Neuronal stem cell (in vitro differentiated cells): ENCODE measurements at regions not wholly inside any gene's neighbourhood (a gene's known extent, or its start where the extent isn't known, plus 50 kb on each side); places are given as distances from the start of the nearest gene placed in this dataset.

Source experiments
- DNase-seq: peaks from one replicate; pipeline ENCODE4 v3.0.0-alpha.2; 2013; ENCODE audit warnings: low spot score
- H2AFZ ChIP-seq: one replicate; pipeline ENCODE4 v1.6.1; 2013; ENCODE audit warnings: mild to moderate bottlenecking, low read length, inconsistent platforms
- H2AK5ac ChIP-seq: 2 replicates; pipeline ENCODE4 v1.6.1; 2013; ENCODE audit warnings: low read depth, mild to moderate bottlenecking, inconsistent platforms, low read length, moderate library complexity, mixed read lengths
- H2BK120ac ChIP-seq: 2 replicates; pipeline ENCODE4 v1.6.1; 2013; ENCODE audit warnings: low read depth, mild to moderate bottlenecking, inconsistent platforms, low read length, moderate library complexity, mixed read lengths
- H2BK12ac ChIP-seq: one replicate; pipeline ENCODE4 v1.6.1; 2013; ENCODE audit warnings: low read length, inconsistent platforms
- H2BK15ac ChIP-seq: 2 replicates; pipeline ENCODE4 v1.6.1; 2013; ENCODE audit warnings: mild to moderate bottlenecking, low read length, inconsistent platforms, mixed read lengths
- H2BK5ac ChIP-seq: one replicate; pipeline ENCODE4 v1.6.1; 2013; ENCODE audit warnings: inconsistent platforms, mild to moderate bottlenecking, low read length, moderate library complexity
- H3K14ac ChIP-seq: one replicate; pipeline ENCODE4 v1.6.1; 2013; ENCODE audit warnings: low read length, inconsistent platforms
- H3K18ac ChIP-seq: 2 replicates; pipeline ENCODE4 v1.6.1; 2013; ENCODE audit warnings: low read length, inconsistent platforms
- H3K23ac ChIP-seq: 2 replicates; pipeline ENCODE4 v1.6.1; 2013; ENCODE audit warnings: low read depth, mild to moderate bottlenecking, mixed read lengths, low read length, inconsistent platforms; ENCODE audit not compliant: poor library complexity
- H3K27ac ChIP-seq: replicated peaks from 3 replicates; pipeline ENCODE4 v1.5.1; 2013; ENCODE audit warnings: low read length, inconsistent platforms
- H3K27me3 ChIP-seq, 3 experiments: 2 replicates each; pipeline ENCODE4 v1.6.1; 2013; ENCODE audit warnings: low read length in 3 of 3, mild to moderate bottlenecking in 2 of 3, inconsistent platforms in 1 of 3, low read depth in 1 of 3, mixed read lengths in 1 of 3, moderate library complexity in 1 of 3; ENCODE audit not compliant: control insufficient read depth in 3 of 3, insufficient read depth in 3 of 3
- H3K36me3 ChIP-seq, 2 donors: replicated peaks in 1 of 2; 2 replicates each; pipeline ENCODE4 v1.6.1; 2013; ENCODE audit warnings: low read length in 2 of 2; ENCODE audit not compliant: control insufficient read depth in 2 of 2, insufficient read depth in 2 of 2
- H3K4ac ChIP-seq: 2 replicates; pipeline ENCODE4 v1.6.1; 2013; ENCODE audit warnings: inconsistent platforms, mild to moderate bottlenecking, low read length, moderate library complexity
- H3K4me1 ChIP-seq, 2 donors: 1 replicate in 1 of 2; 2 replicates in 1 of 2; pipeline ENCODE4 v1.6.1; 2013; ENCODE audit warnings: low read length in 2 of 2, low read depth in 1 of 2; ENCODE audit not compliant: control insufficient read depth in 2 of 2, insufficient read depth in 1 of 2
- H3K4me2 ChIP-seq: one replicate; pipeline ENCODE4 v1.6.1; 2013; ENCODE audit warnings: mild to moderate bottlenecking, low read length, inconsistent platforms; ENCODE audit not compliant: insufficient read depth, poor library complexity, severe bottlenecking
- H3K4me3 ChIP-seq, 2 donors: 2 replicates each; pipeline ENCODE4 v1.5.1; 2013; ENCODE audit warnings: low read length in 2 of 2, mild to moderate bottlenecking in 2 of 2, inconsistent platforms in 1 of 2, moderate library complexity in 1 of 2
- H3K79me1 ChIP-seq: one replicate; pipeline ENCODE4 v1.6.1; 2013; ENCODE audit warnings: low read depth, mild to moderate bottlenecking, inconsistent platforms, low read length, moderate library complexity
- H3K9ac ChIP-seq: one replicate; pipeline ENCODE4 v1.6.1; 2013; ENCODE audit warnings: mild to moderate bottlenecking, low read depth, low read length, inconsistent platforms; ENCODE audit not compliant: poor library complexity
- H3K9me3 ChIP-seq, 2 donors: replicated peaks in 1 of 2; 2 replicates each; pipeline versions ENCODE3 to v1.6.1; 2013; ENCODE audit warnings: low read length in 2 of 2, mild to moderate bottlenecking in 2 of 2, inconsistent platforms in 1 of 2, low read depth in 1 of 2, mixed read lengths in 1 of 2, moderate library complexity in 1 of 2; ENCODE audit not compliant: control insufficient read depth in 2 of 2, insufficient read depth in 1 of 2
- H4K8ac ChIP-seq: one replicate; pipeline ENCODE4 v1.6.1; 2013; ENCODE audit warnings: low read depth, mild to moderate bottlenecking, inconsistent platforms, low read length, moderate library complexity
- H4K91ac ChIP-seq: one replicate; pipeline ENCODE4 v1.6.1; 2013; ENCODE audit warnings: low read length, low read depth, mild to moderate bottlenecking, inconsistent platforms; ENCODE audit not compliant: poor library complexity
- whole genome bisulfite sequencing, 2 donors: extraction: QIAGEN DNeasy Blood & Tissue Kit; methylation state at CpG; one replicate each; pipeline ENCODE4 v1.1.7; 2013; ENCODE audit warnings: missing lambda C conversion rate in 2 of 2, mixed read lengths in 1 of 2; ENCODE audit not compliant: insufficient read length in 2 of 2, insufficient replicate concordance in 1 of 2; ENCODE audit errors: extremely low coverage in 2 of 2; 5-methylcytosine and 5-hydroxymethylcytosine counted together

GRCh38 chr4:121269001-121269400 is 104.9 kb upstream of the TNIP3 start:
- H4K8ac ChIP-seq, result no peak overlapping the region
- no CpG with 5 or more reads among the region's 1 CpG for WGBS, 2 donors
- H3K27me3 ChIP-seq, result no peaks in the 10 kb centered on the region
- no peak overlapping the region for H3K27ac ChIP-seq
- no peaks in the 10 kb centered on the region for H3K36me3 ChIP-seq
- H3K4me3 ChIP-seq, result no peak overlapping the region
- no peak overlapping the region for H3K14ac ChIP-seq
- H2BK15ac ChIP-seq, result no peak overlapping the region
- H3K9me3 ChIP-seq, result no peaks in the 10 kb centered on the region
- H2AFZ ChIP-seq, result no peak overlapping the region
- H3K79me1 ChIP-seq, result no peaks in the 10 kb centered on the region
- H3K4ac ChIP-seq, result no peak overlapping the region
- no peak for DNase-seq
- no peak overlapping the region for H3K23ac ChIP-seq
- no peak overlapping the region for H3K4me2 ChIP-seq
- no peak overlapping the region for H2BK12ac ChIP-seq
- H2BK120ac ChIP-seq, result no peak overlapping the region
- H2BK5ac ChIP-seq, result no peak overlapping the region
- no peak overlapping the region for H4K91ac ChIP-seq
- no peak overlapping the region for H3K9ac ChIP-seq
- H3K18ac ChIP-seq, result no peak overlapping the region
- no peaks in the 10 kb centered on the region for H3K4me1 ChIP-seq
- H2AK5ac ChIP-seq, result no peak overlapping the region

GRCh38 chr4:121266982-121267381 is 102.9 kb upstream of the TNIP3 start:
- no peak overlapping the region for H2AFZ ChIP-seq
- H2BK5ac ChIP-seq, result no peak overlapping the region
- H3K9me3 ChIP-seq, result no peaks in the 10 kb centered on the region
- no peak overlapping the region for H2BK15ac ChIP-seq
- no CpG with 5 or more reads among the region's 3 CpGs for WGBS, 2 donors
- H3K4me3 ChIP-seq, result no peak overlapping the region
- H2BK120ac ChIP-seq, result no peak overlapping the region
- no peak overlapping the region for H3K23ac ChIP-seq
- no peak overlapping the region for H2AK5ac ChIP-seq
- no peak overlapping the region for H3K27ac ChIP-seq
- H3K18ac ChIP-seq, result no peak overlapping the region
- H3K4me1 ChIP-seq, result no peaks in the 10 kb centered on the region
- H3K79me1 ChIP-seq, result no peaks in the 10 kb centered on the region
- no peak overlapping the region for H4K8ac ChIP-seq
- no peak overlapping the region for H3K4me2 ChIP-seq
- DNase-seq, result no peak
- no peak overlapping the region for H4K91ac ChIP-seq
- H3K14ac ChIP-seq, result no peak overlapping the region
- no peaks in the 10 kb centered on the region for H3K36me3 ChIP-seq
- H3K4ac ChIP-seq, result no peak overlapping the region
- H3K27me3 ChIP-seq, result no peaks in the 10 kb centered on the region
- H2BK12ac ChIP-seq, result no peak overlapping the region
- H3K9ac ChIP-seq, result no peak overlapping the region

GRCh38 chr4:121256887-121257466 is 92.9 kb upstream of the TNIP3 start:
- no peaks in the 10 kb centered on the region for H3K27me3 ChIP-seq
- no peak overlapping the region for H3K4ac ChIP-seq
- no peaks in the 10 kb centered on the region for H3K79me1 ChIP-seq
- H2AK5ac ChIP-seq, result no peak overlapping the region
- H2BK12ac ChIP-seq, result no peak overlapping the region
- H2BK15ac ChIP-seq, result no peak overlapping the region
- H3K14ac ChIP-seq, result no peak overlapping the region
- no peak overlapping the region for H3K9ac ChIP-seq
- H2BK120ac ChIP-seq, result no peak overlapping the region
- H3K23ac ChIP-seq, result no peak overlapping the region
- no peak overlapping the region for H2AFZ ChIP-seq
- no peak for DNase-seq
- no peak overlapping the region for H3K4me3 ChIP-seq
- no peak overlapping the region for H3K4me2 ChIP-seq
- no peak overlapping the region for H4K91ac ChIP-seq
- H3K4me1 ChIP-seq, result peaks cover 0 to 3% of the 10 kb centered on the region in 2 donors
- H3K18ac ChIP-seq, result no peak overlapping the region
- H3K36me3 ChIP-seq, result no peaks in the 10 kb centered on the region
- no CpG with 5 or more reads among the region's 3 CpGs for WGBS, 2 donors
- H3K27ac ChIP-seq, result no peak overlapping the region
- no peak overlapping the region for H4K8ac ChIP-seq
- H2BK5ac ChIP-seq, result no peak overlapping the region
- H3K9me3 ChIP-seq, result no peaks in the 10 kb centered on the region

- Histone ChIP-seq H2BK120ac (no peak overlapping the region), H3K18ac (no peak overlapping the region), H3K36me3 (no peaks in the 10 kb centered on the region), H3K4me3 (no peak overlapping the region), H4K91ac (no peak overlapping the region), H2AK5ac (no peak overlapping the region), H2AFZ (no peak overlapping the region), H2BK5ac (no peak overlapping the region), H3K27me3 (no peaks in the 10 kb centered on the region), H4K8ac (no peak overlapping the region), H2BK15ac (no peak overlapping the region), H3K4me1 (peaks cover 0 to 3% of the 10 kb centered on the region in 2 donors), H3K9me3 (no peaks in the 10 kb centered on the region), H3K79me1 (no peaks in the 10 kb centered on the region), H2BK12ac (no peak overlapping the region), H3K9ac (no peak overlapping the region), H3K4ac (no peak overlapping the region), H3K27ac (no peak overlapping the region), H3K23ac (no peak overlapping the region), H3K14ac (no peak overlapping the region), H3K4me2 (no peak overlapping the region)
- no peak for DNase-seq
These were observed 92.0 kb upstream of the TNIP3 start for GRCh38 chr4:121255986-121256750.
